ENCODE measurements at regions not wholly inside any gene's neighbourhood (a gene's known extent, or its start where the extent isn't known, plus 50 kb on each side); places are given as distances from the start of the nearest gene placed in this dataset.

DNA sequence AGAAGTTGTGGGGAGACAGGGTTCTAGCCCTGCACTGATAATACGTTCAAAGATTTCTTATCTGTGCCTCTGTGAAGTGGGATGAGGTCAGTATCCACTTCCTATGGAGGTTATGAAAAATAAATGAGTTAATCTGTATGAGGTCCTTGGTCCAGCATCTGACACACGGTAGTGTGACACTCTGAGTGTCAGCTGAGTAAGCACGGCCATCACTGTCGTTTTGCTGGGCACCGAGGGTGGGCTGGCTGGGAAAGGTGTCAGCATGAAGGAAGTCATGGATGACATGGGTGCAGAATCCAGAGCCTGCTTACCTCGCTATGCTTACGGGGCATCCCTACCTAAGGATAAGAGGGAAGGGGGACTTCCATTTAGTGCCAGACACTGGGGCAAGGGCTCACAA lies 150.3 kb downstream of the INHBB start:
- TF ChIP-seq, protein P1, sequence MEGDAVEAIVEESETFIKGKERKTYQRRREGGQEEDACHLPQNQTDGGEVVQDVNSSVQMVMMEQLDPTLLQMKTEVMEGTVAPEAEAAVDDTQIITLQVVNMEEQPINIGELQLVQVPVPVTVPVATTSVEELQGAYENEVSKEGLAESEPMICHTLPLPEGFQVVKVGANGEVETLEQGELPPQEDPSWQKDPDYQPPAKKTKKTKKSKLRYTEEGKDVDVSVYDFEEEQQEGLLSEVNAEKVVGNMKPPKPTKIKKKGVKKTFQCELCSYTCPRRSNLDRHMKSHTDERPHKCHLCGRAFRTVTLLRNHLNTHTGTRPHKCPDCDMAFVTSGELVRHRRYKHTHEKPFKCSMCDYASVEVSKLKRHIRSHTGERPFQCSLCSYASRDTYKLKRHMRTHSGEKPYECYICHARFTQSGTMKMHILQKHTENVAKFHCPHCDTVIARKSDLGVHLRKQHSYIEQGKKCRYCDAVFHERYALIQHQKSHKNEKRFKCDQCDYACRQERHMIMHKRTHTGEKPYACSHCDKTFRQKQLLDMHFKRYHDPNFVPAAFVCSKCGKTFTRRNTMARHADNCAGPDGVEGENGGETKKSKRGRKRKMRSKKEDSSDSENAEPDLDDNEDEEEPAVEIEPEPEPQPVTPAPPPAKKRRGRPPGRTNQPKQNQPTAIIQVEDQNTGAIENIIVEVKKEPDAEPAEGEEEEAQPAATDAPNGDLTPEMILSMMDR (conservative IDR thresholded peaks at IDR 0.05 in 1 of 2, IDR thresholded peaks at IDR 0.05 in 1 of 2; ENCODE audit: extremely low read depth in 1 of 2, insufficient read depth in 1 of 2, low read depth in 1 of 2, low read length in 2 of 2), result no peak
- no peak for TF ChIP-seq EZH2 (IDR thresholded peaks at IDR 0.05; ENCODE audit: borderline replicate concordance, low read length)
